ENCODE measurements at regions not wholly inside any gene's neighbourhood (a gene's known extent, or its start where the extent isn't known, plus 50 kb on each side); places are given as distances from the start of the nearest gene placed in this dataset.

- BruUV-seq (replicated peaks) = no TSS peak
- CTCF ChIA-PET (ENCODE audit: low intra/inter-chr PET ratio) = interaction anchor here (0.6 kb wide), 1 partner anchor 92 kb away, joined by 6 read pairs; no protein-coding TSS in a partner anchor
- no peak for TF ChIP-seq ZC3H8 (IDR thresholded peaks at IDR 0.05)
- no peak for TF ChIP-seq SRF (CRISPR knock-in tag; IDR thresholded peaks at IDR 0.05)
- no peak for TF ChIP-seq PTBP1 (IDR thresholded peaks at IDR 0.05; ENCODE audit: low read depth, low read length)
- no peak for TF ChIP-seq XRCC5 (IDR thresholded peaks at IDR 0.05; ENCODE audit: low read depth, low read length)
- TF ChIP-seq ZNF780A (CRISPR knock-in tag; IDR thresholded peaks at IDR 0.05) = no peak
- TF ChIP-seq BRD9 (IDR thresholded peaks at IDR 0.05; ENCODE audit: low read depth, partially characterized antibody) = no peak
- no peak for TF ChIP-seq GATA2 (CRISPR knock-in tag; IDR thresholded peaks at IDR 0.05)
- intact Hi-C loops (cut with micrococcal nuclease) = no loop called here
- Histone ChIP-seq H3K4me3 (no peak overlapping the region), H3K9me1 (ENCODE audit: control insufficient read depth, insufficient read depth, low read length) (no peaks in the 10 kb centered on the region), H4K20me1 (replicated peaks; ENCODE audit: control insufficient read depth, insufficient read depth, low read length) (no peaks in the 10 kb centered on the region), H3K9me3 (replicated peaks; ENCODE audit: control insufficient read depth, insufficient read depth, low read depth, low read length) (no peaks in the 10 kb centered on the region), H3K27ac (ENCODE audit: extremely low read depth, low read depth, low read length) (no peak overlapping the region), H3K36me3 (ENCODE audit: control insufficient read depth, insufficient read depth, low read length) (no peaks in the 10 kb centered on the region), H3K79me2 (ENCODE audit: control insufficient read depth, insufficient read depth, low read length) (no peaks in the 10 kb centered on the region), H3K4me1 (replicated peaks in 1 of 2; ENCODE audit: control insufficient read depth in 2 of 2, insufficient read depth in 2 of 2, low read length in 2 of 2) (no peaks in the 10 kb centered on the region), H3K27me3 (ENCODE audit: control insufficient read depth in 2 of 2, insufficient read depth in 2 of 2, low read length in 2 of 2) (no peaks in the 10 kb centered on the region; a peak in 1 of 5 replicates), H2AFZ (ENCODE audit: low read depth, low read length) (no peak overlapping the region), H3K4me2 (ENCODE audit: insufficient read depth, low read length) (no peak overlapping the region), H3K9ac (ENCODE audit: insufficient read depth in 1 of 2, low read depth in 2 of 2, low read length in 2 of 2) (no peak overlapping the region)
- in situ Hi-C loops (cut with MboI) = no loop called here
- WGBS (ENCODE audit: insufficient coverage, low coverage, missing lambda C conversion rate) = 0% methylated on average over 3 of the region's 3 CpGs
- no peak for DNase-seq (ENCODE audit: extremely low read depth in 1 of 4, low spot score in 3 of 4)
- ATAC-seq = no peak
- POLR2A ChIA-PET = no interaction called here
- no peak for FAIRE-seq
These were observed 306.3 kb upstream of the PPARGC1A start for GRCh38 chr4:24195991-24196736.
